ENCODE measurements at regions not wholly inside any gene's neighbourhood (a gene's known extent, or its start where the extent isn't known, plus 50 kb on each side); places are given as distances from the start of the nearest gene placed in this dataset.
"Not testable (repeated sequence)": the region's sequence is repeated elsewhere in the genome, so short reads cannot be mapped to it uniquely, and the experiment has no call there.

- TF ChIP-seq CTCF (IDR thresholded peaks at IDR 0.05; ENCODE audit: insufficient read depth, low read length, poor library complexity, severe bottlenecking): no peak
- no peak for DNase-seq (ENCODE audit: low read depth)
- H3K36me3 ChIP-seq (ENCODE audit: control insufficient read depth, insufficient read depth, low read length): no peaks in the 10 kb centered on the region
Observed at GRCh38 chr5:17846496-17846895, 212.2 kb downstream of the TAF11L14 start.

GRCh38 chr5:17847286-17847685, 213.0 kb downstream of the TAF11L14 start:
- no peaks in the 10 kb centered on the region for H3K36me3 ChIP-seq (ENCODE audit: control insufficient read depth, insufficient read depth, low read length)
- H3K27me3 ChIP-seq (ENCODE audit: control insufficient read depth, insufficient read depth, low read length): no peaks in the 10 kb centered on the region
- no peak for TF ChIP-seq CTCF (IDR thresholded peaks at IDR 0.05; ENCODE audit: insufficient read depth, low read length, poor library complexity, severe bottlenecking)
- H3K4me3 ChIP-seq (ENCODE audit: low read depth, low read length): no peak overlapping the region
- DNase-seq (ENCODE audit: low read depth): no peak

More at GRCh38 chr5:17846496-17846895, 212.2 kb downstream of the TAF11L14 start:
- Histone ChIP-seq H3K27me3 (ENCODE audit: control insufficient read depth, insufficient read depth, low read length) (no peaks in the 10 kb centered on the region), H3K4me3 (ENCODE audit: low read depth, low read length) (no peak overlapping the region)

GRCh38 chr5:17852111-17852510, 217.9 kb downstream of the TAF11L14 start:
- no peak for TF ChIP-seq CTCF (IDR thresholded peaks at IDR 0.05; ENCODE audit: insufficient read depth, low read length, poor library complexity, severe bottlenecking)
- Histone ChIP-seq H3K4me3 (ENCODE audit: low read depth, low read length) (no peak overlapping the region), H3K27me3 (ENCODE audit: control insufficient read depth, insufficient read depth, low read length) (no peaks in the 10 kb centered on the region), H3K36me3 (ENCODE audit: control insufficient read depth, insufficient read depth, low read length) (no peaks in the 10 kb centered on the region)
- no peak for DNase-seq (ENCODE audit: low read depth)

GRCh38 chr5:17852740-17853139, 218.5 kb downstream of the TAF11L14 start:
- Histone ChIP-seq H3K36me3 (ENCODE audit: control insufficient read depth, insufficient read depth, low read length) (no peaks in the 10 kb centered on the region), H3K4me3 (ENCODE audit: low read depth, low read length) (no peak overlapping the region), H3K27me3 (ENCODE audit: control insufficient read depth, insufficient read depth, low read length) (no peaks in the 10 kb centered on the region)
- no peak for DNase-seq (ENCODE audit: low read depth)
- no peak for TF ChIP-seq CTCF (IDR thresholded peaks at IDR 0.05; ENCODE audit: insufficient read depth, low read length, poor library complexity, severe bottlenecking)

- no peak for TF ChIP-seq CTCF (IDR thresholded peaks at IDR 0.05; ENCODE audit: insufficient read depth, low read length, poor library complexity, severe bottlenecking)
- no peak for DNase-seq (ENCODE audit: low read depth)
Observed at GRCh38 chr5:17854901-17855300, 220.6 kb downstream of the TAF11L14 start.

GRCh38 chr5:17860660-17861315, 226.5 kb downstream of the TAF11L14 start:
- Histone ChIP-seq H3K27me3 (ENCODE audit: control insufficient read depth, insufficient read depth, low read length) (no peaks in the 10 kb centered on the region), H3K4me3 (ENCODE audit: low read depth, low read length) (no peak overlapping the region), H3K36me3 (ENCODE audit: control insufficient read depth, insufficient read depth, low read length) (no peaks in the 10 kb centered on the region)
- no peak for DNase-seq (ENCODE audit: low read depth)
- no peak for TF ChIP-seq CTCF (IDR thresholded peaks at IDR 0.05; ENCODE audit: insufficient read depth, low read length, poor library complexity, severe bottlenecking)

More at GRCh38 chr5:17854901-17855300, 220.6 kb downstream of the TAF11L14 start:
- no peaks in the 10 kb centered on the region for H3K27me3 ChIP-seq (ENCODE audit: control insufficient read depth, insufficient read depth, low read length)
- H3K36me3 ChIP-seq (ENCODE audit: control insufficient read depth, insufficient read depth, low read length): no peaks in the 10 kb centered on the region
- H3K4me3 ChIP-seq (ENCODE audit: low read depth, low read length): no peak overlapping the region

- not testable (repeated sequence) for H3K4me3 ChIP-seq (ENCODE audit: low read depth, low read length); H3K27me3 ChIP-seq (ENCODE audit: control insufficient read depth, insufficient read depth, low read length); H3K36me3 ChIP-seq (ENCODE audit: control insufficient read depth, insufficient read depth, low read length); DNase-seq (ENCODE audit: low read depth)
Observed at GRCh38 chr5:17864903-17865302, 230.6 kb downstream of the TAF11L14 start.

GRCh38 chr5:17865966-17866365, 231.7 kb downstream of the TAF11L14 start:
- H3K4me3 ChIP-seq (ENCODE audit: low read depth, low read length); H3K27me3 ChIP-seq (ENCODE audit: control insufficient read depth, insufficient read depth, low read length); DNase-seq (ENCODE audit: low read depth); H3K36me3 ChIP-seq (ENCODE audit: control insufficient read depth, insufficient read depth, low read length): not testable (repeated sequence)

Data from kidney epithelial cell (primary cell).